NCI-H2227 (cell line): ENCODE measurements at regions not wholly inside any gene's neighbourhood (a gene's known extent, or its start where the extent isn't known, plus 50 kb on each side); places are given as distances from the start of the nearest gene placed in this dataset.
"Not testable (repeated sequence)": the region's sequence is repeated elsewhere in the genome, so short reads cannot be mapped to it uniquely, and the experiment has no call there.

Experiments
- DNase-seq: peaks from one replicate; lab custom pipeline; 2025; ENCODE audit not compliant: unreplicated experiment; lab: John Stamatoyannopoulos, UW

- no peak for DNase-seq
These were observed 72.2 kb upstream of the ABLIM1 start for GRCh38 chr10:114730291-114730690.

GRCh38 chr10:114732931-114733330 is 74.9 kb upstream of the ABLIM1 start:
- no peak for DNase-seq

- no peak for DNase-seq
These were observed 77.9 kb upstream of the ABLIM1 start for GRCh38 chr10:114735946-114736345.

GRCh38 chr10:114743521-114744231 is 77.9 kb upstream of the FHIP2A start:
- DNase-seq = no peak

GRCh38 chr10:114746531-114746930 is 75.0 kb upstream of the FHIP2A start:
- no peak for DNase-seq

DNA sequence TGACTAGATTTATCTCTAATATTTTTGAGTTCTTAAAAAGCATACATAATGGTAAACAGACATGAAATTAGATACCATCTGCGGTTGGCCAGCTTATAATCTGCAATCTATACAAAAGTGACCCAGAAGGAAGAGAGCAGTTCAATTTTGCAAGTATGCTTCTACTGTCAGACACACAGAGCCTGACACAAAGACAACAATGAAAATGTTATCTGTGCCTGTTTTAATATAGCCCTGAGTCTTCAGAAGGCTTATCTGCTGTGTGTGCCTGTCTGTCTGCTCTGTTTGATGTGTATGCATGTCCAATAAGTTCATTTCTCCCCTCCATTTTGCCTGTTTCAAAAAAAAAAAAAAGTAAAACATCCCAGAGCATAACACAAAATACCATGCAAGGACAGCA is 73.3 kb upstream of the FHIP2A start:
- DNase-seq = no peak

GRCh38 chr10:114749014-114749413 is 72.6 kb upstream of the FHIP2A start:
- DNase-seq = no peak

- DNase-seq = no peak
These were observed 72.1 kb upstream of the FHIP2A start for GRCh38 chr10:114749510-114749909.

DNA sequence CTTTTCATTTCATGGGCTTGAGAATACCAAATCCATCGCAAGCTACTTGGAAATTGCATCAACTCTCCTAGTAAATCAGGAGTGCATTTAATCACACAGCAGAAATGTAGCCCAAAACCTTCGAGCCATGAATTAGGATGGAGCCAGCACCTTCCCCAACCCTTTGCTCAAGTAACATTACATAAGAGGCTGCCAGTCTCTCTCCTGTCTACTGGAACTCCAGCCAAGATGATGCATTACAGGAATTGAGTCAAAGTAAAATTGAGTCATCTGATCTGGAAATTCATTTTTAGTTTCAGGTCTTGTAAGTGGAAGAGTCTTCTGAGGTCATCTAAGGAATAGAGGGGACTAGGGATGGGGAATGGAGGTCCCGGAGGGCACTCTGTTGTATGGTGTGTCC is 69.7 kb upstream of the FHIP2A start:
- no peak for DNase-seq

GRCh38 chr10:114752570-114752969 is 69.0 kb upstream of the FHIP2A start:
- not testable (repeated sequence) for DNase-seq

DNA sequence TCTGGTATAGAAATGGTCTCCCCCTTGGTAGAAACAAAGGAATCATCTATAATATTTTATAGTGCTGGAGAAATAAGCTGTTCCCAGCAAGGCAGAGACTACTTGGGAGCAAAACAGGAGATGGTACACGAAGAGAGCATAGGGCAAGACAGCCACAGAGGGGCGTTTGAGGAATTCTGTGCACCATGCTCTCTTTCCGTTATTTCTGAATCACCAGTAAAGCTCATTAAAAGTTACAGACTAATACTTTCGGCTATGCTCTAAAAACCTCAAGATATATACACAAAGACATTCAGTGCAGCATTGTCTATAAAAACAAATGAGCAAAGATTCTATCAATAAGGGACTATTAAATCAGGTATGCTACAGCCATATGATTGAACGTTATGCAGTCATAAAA is 68.5 kb upstream of the FHIP2A start:
- no peak for DNase-seq

DNA sequence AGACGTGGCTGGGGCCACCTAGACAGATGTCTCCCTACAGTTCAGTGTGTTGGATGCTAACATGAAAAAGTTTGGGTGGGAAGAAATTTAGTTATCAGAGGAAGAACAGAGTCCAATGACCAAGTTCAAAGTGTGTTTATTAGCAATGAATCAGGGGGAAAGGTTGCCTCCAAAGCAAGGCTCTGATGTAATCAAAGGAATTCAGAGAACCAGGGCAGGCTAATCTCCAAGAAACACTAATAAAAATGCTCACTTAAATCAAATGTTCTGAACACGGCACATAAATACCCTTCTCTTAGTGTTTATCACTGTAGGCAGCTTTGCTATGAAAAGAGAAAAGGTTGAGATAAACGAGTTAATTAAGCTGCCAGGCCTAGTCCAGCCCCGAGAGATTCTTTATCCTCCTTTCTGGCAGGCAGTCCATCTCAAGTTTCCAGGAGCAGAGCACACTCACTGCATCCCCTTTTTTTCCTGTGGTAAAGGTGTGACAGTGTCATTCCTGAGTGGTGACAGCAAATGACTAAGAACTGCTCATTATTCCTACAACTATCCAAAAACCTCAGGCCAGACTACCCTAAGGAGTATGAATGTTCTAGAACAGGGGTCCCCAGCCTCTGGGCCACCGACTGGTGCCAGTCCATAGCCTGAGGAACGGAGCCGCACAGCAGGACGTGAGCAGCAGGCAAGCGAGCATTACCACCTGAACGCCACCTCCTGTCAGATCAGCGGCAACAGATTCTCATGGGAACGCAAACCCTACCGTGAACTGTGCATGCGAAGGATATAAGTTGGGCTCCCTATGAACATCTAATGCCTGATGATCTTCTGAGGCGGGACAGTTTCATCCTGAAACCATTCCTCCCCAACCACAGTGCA is 66.9 kb upstream of the FHIP2A start:
- no peak for DNase-seq

DNA sequence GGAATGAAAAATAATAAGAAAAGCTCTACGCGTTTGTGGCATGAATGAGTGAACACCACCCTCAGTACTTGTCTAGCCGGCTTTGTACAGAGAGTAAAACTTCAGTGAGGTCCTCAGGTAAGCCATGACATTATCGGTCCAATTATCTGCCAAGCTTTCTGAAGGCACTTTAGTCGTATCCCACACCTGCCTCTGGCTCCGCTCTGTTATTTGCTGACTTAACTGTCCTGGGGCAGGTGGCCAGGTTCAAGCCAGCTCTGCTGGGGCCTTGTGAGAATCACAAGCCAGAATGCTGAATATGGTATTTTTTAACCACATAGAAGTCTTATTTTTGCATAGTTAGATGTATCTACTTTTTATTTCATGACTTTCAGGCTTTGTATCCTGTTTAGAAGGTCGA is 66.0 kb upstream of the FHIP2A start:
- no peak for DNase-seq

- no peak for DNase-seq
These were observed 63.2 kb upstream of the FHIP2A start for GRCh38 chr10:114758331-114758730.

- no peak for DNase-seq
These were observed 60.1 kb upstream of the FHIP2A start for GRCh38 chr10:114761205-114762193.

- DNase-seq = no peak
These were observed 58.8 kb upstream of the FHIP2A start for GRCh38 chr10:114762811-114763210.

GRCh38 chr10:114764656-114765055 is 56.9 kb upstream of the FHIP2A start:
- DNase-seq = no peak

DNA sequence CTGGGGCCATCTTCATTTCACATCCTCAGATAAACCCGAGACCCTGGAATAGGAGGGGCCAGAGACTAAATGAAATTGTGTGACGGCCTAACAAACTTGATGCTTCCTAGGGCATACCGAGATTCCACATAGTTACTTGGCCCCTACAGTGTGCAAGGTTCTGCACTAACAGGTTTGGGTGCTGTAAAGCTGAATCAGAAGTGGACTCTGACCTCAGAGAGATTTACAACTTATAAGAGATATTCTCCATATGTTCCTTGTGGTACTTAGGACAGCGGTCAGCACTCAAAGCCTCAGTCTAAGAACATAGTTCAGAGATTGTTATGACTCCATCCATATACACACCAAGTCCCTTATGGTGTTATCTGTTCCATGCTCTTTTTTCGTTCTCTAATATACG is 55.1 kb upstream of the FHIP2A start:
- no peak for DNase-seq

DNA sequence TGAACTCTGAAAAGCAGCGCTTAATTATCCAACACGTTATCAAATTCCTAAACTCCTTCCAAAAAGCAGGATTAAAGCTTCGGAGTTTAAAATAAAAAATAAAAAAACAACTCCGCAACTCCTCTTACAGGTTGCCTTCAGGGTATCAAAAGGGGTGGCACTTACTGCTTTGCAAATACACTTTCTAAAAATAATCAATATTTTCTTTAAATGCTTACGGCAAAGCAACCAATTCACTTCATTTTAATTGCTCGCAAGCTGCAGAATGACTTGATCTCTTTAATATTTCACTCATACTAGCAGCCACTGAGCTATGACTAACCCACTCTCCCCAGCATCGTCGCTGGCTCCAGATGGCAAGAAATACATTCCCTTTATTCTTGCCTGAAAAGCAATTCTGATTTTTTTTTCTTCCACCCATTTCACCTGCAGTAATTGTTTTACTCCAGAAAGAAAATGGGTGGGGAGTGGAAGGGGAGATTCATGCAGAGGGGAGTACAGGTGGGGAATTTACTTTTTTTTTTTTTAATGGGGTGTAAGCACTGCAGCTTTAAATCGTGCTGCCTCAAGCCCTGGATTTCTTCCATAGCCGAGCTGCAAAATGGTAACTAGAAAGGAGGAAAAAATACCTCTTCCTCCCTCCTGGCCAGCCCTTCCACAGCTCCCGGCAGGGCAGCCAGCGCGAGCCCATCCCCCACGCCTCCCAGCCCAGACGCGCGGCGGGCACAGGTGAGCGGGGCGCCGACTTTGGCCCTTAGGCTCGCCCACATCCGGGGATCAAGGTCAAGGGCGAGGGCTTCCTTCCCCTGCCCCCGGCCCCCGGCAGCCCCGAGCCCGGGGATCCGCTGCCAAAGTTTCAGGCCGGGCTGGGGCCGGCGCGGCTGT is 54.2 kb upstream of the FHIP2A start:
- peak; percentile 2 for DNase-seq
